ENCODE measurements at regions not wholly inside any gene's neighbourhood (a gene's known extent, or its start where the extent isn't known, plus 50 kb on each side); places are given as distances from the start of the nearest gene placed in this dataset.
"Not testable (repeated sequence)": the region's sequence is repeated elsewhere in the genome, so short reads cannot be mapped to it uniquely, and the experiment has no call there.

DNA sequence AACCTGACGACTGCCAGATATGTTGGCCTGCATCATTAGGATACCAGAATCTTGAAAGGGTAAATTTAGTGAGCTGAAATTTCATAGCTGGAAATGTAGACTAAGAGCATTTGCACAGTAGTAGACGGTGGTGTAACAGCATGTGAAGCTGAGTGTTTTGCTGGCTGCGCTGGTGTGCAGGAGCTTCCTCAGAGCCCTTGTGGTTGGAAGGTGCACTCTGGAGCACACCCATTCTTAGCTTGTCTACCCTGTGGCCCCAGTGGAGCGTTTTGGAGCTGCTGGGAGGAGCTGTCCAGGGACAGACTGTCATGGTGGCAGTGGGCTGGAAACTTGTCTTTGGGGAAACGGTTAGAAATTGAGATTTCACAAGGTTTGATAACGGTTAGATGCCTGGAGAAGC is 82.8 kb downstream of the NPIPB11 start:
- WGBS, 2 donors, result 76 to 83% methylated on average over 6 of the region's 6 CpGs
- H3K27me3 ChIP-seq; H3K9me3 ChIP-seq; H3K4me3 ChIP-seq; H3K4me1 ChIP-seq; ATAC-seq (ENCODE audit: low FRiP score in 2 of 2); H3K36me3 ChIP-seq; H3K27ac ChIP-seq; DNase-seq: not testable (repeated sequence)

DNA sequence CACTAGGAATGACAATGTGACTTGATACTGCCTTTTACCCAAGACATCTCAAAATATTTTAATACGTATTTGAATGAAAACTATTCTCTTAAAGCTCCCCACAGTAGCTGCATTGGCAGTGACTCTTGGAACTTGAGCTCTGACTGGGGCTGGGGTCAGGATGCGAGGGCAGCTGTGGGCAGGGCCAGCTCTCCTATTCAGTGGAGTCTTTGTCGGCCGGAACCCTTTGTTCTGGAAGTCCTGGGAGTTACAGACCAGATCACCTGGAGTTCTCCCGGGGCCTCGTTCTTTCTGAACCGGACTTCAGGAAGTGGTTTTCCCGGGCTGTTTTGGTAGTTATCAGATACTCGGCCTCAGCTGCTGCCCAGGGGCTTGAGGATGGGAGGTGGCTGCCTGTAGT is 84.9 kb downstream of the NPIPB11 start:
- Histone ChIP-seq H3K9me3 (no peaks in the 10 kb centered on the region), H3K4me3 (no peak overlapping the region), H3K27me3 (no peaks in the 10 kb centered on the region), H3K4me1 (peaks cover 5 to 13% (median 11%) of the 10 kb centered on the region in 4 donors), H3K36me3 (no peaks in the 10 kb centered on the region), H3K27ac (no peak overlapping the region)
- 72 to 80% methylated on average over 3 to 9 of the region's 9 CpGs for WGBS, 2 donors
- ATAC-seq (ENCODE audit: low FRiP score in 2 of 2), result no peak
- no peak for DNase-seq
- TF ChIP-seq POLR2AphosphoS5 (IDR thresholded peaks at IDR 0.05) (no peak), EP300 (IDR thresholded peaks at IDR 0.05) (no peak), POLR2A (IDR thresholded peaks at IDR 0.05) (no peak)
- TF ChIP-seq, protein P1, sequence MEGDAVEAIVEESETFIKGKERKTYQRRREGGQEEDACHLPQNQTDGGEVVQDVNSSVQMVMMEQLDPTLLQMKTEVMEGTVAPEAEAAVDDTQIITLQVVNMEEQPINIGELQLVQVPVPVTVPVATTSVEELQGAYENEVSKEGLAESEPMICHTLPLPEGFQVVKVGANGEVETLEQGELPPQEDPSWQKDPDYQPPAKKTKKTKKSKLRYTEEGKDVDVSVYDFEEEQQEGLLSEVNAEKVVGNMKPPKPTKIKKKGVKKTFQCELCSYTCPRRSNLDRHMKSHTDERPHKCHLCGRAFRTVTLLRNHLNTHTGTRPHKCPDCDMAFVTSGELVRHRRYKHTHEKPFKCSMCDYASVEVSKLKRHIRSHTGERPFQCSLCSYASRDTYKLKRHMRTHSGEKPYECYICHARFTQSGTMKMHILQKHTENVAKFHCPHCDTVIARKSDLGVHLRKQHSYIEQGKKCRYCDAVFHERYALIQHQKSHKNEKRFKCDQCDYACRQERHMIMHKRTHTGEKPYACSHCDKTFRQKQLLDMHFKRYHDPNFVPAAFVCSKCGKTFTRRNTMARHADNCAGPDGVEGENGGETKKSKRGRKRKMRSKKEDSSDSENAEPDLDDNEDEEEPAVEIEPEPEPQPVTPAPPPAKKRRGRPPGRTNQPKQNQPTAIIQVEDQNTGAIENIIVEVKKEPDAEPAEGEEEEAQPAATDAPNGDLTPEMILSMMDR (IDR thresholded peaks at IDR 0.05), result no peak

DNA sequence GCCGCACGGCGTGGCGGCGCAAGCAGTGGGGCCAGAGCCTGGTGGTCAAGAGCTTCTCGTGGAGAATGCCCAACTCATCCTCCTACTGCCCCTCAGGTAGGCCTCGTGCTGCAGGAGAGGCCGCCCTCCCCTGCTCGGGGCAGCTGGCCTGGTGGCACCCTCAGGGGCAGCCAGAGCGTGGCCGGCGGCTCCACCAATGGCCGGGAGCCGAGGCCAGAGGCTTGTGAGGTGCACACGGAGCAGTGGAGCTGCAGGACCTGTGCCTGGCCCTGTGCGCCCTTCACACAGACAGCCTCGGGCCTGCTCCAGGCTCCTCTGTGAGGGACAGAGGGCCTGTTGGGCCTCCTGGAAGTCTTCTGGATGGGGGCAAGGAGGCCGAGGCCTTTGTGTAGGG is 85.5 kb downstream of the NPIPB11 start:
- H3K27me3 ChIP-seq, result no peaks in the 10 kb centered on the region
- peak in 1 of 2 donors; percentile 70 for DNase-seq
- WGBS, 2 donors, result 83 to 98% methylated on average over 1 to 11 of the region's 18 CpGs
- no peak for TF ChIP-seq EP300 (IDR thresholded peaks at IDR 0.05)
- TF ChIP-seq POLR2AphosphoS5 (IDR thresholded peaks at IDR 0.05), result no peak
- TF ChIP-seq, protein P1 (IDR thresholded peaks at IDR 0.05), result no peak
- no peak for TF ChIP-seq POLR2A (IDR thresholded peaks at IDR 0.05)
- ATAC-seq (ENCODE audit: low FRiP score in 2 of 2), result no peak
- no peaks in the 10 kb centered on the region for H3K36me3 ChIP-seq
- no peak overlapping the region for H3K27ac ChIP-seq
- no peak overlapping the region for H3K4me3 ChIP-seq
- H3K4me1 ChIP-seq, result peaks cover 5 to 13% (median 11%) of the 10 kb centered on the region in 4 donors
- H3K9me3 ChIP-seq, result no peaks in the 10 kb centered on the region

DNA sequence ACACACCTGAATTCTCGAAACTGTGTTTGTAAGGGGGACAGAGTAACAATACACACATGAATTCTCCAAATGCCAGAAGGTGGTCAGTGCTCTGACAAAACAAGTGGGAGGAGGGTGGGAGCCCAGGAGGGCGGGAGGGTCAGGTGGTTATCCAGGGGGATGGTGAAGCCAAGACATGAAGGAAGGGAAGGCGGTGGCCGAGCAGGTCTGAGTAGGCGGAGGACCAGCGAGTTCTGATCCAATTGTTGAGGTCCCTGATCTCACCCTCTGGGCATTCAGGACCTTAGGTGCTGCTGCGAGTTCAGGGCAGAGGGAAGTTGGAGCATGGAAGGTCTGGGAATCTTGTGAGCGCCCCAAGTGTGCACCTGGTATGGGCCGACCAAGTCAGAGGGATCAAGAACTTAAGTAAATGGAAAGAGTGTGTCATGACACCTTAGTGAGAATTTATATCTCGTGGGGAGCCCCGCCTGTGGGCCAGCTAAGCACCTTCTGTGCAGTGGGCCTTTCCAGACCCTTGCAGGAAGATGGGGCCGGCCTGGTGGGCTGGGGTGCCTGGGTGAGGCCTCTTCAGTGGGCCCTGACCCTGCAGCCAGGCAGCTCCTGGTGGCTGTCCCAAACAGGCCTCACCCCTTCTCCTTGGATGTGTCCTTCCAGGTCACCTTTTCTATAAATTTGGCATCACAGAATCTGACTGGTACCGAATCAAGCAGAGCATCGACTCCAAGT is 86.1 kb downstream of the NPIPB11 start:
- no peak overlapping the region for H3K4me3 ChIP-seq
- no peaks in the 10 kb centered on the region for H3K36me3 ChIP-seq
- DNase-seq, result no peak
- ATAC-seq (ENCODE audit: low FRiP score in 2 of 2), result no peak
- peaks cover 5 to 13% (median 11%) of the 10 kb centered on the region in 4 donors for H3K4me1 ChIP-seq
- H3K27ac ChIP-seq, result no peak overlapping the region
- TF ChIP-seq, protein P1 (IDR thresholded peaks at IDR 0.05), result no peak
- TF ChIP-seq EP300 (IDR thresholded peaks at IDR 0.05) (no peak), POLR2AphosphoS5 (IDR thresholded peaks at IDR 0.05) (no peak), POLR2A (IDR thresholded peaks at IDR 0.05) (no peak)
- no peaks in the 10 kb centered on the region for H3K9me3 ChIP-seq
- 93 to 96% methylated on average over 12 to 14 of the region's 14 CpGs for WGBS, 2 donors
- H3K27me3 ChIP-seq, result no peaks in the 10 kb centered on the region

DNA sequence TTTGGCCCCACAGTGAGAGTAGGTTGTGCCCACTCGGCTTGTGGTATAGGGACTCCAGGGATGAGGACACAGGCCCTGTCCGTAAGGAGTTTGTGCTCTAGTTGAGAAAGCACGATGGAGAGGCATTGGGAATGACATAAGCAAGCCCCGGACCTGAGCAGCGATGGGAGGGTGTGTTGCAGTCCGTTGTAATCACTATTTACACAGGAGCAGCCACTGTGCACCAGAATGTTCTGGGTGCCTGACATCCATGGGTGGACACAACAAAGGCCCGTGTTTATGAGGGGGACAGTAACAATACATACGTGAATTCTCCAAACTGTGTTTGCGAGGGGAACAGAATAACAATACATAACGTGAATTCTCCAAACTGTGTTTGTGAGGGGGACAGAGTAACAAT is 86.8 kb downstream of the NPIPB11 start:
- 82 to 89% methylated on average over 8 to 10 of the region's 10 CpGs for WGBS, 2 donors
- no peaks in the 10 kb centered on the region for H3K9me3 ChIP-seq
- no peak overlapping the region for H3K27ac ChIP-seq
- H3K4me1 ChIP-seq, result peaks cover 5 to 13% (median 11%) of the 10 kb centered on the region in 4 donors
- no peak overlapping the region for H3K4me3 ChIP-seq
- ATAC-seq (ENCODE audit: low FRiP score in 2 of 2), result no peak
- no peak for TF ChIP-seq POLR2A (IDR thresholded peaks at IDR 0.05)
- no peak for TF ChIP-seq EP300 (IDR thresholded peaks at IDR 0.05)
- no peak for TF ChIP-seq POLR2AphosphoS5 (IDR thresholded peaks at IDR 0.05)
- TF ChIP-seq, protein P1 (IDR thresholded peaks at IDR 0.05), result no peak
- no peaks in the 10 kb centered on the region for H3K27me3 ChIP-seq
- no peaks in the 10 kb centered on the region for H3K36me3 ChIP-seq
- no peak for DNase-seq
